Transverse colon (tissue), 4 donors: ENCODE measurements at regions not wholly inside any gene's neighbourhood (a gene's known extent, or its start where the extent isn't known, plus 50 kb on each side); places are given as distances from the start of the nearest gene placed in this dataset.

Experiments used
- DNase-seq: peaks from one replicate; pipeline ENCODE4 v3.0.0-alpha.2; 2019
- H3K27ac ChIP-seq, 4 donors: fragments of 200-600 bp; sonication (generic); 2 replicates each; pipeline ENCODE4 v1.5.1; 2016 to 2018; ENCODE audit warnings: inconsistent platforms in 4 of 4
- H3K27me3 ChIP-seq: fragments of 200-600 bp; sonication (generic); 2 replicates; pipeline ENCODE4 v1.5.1; 2017; ENCODE audit warnings: inconsistent platforms
- H3K36me3 ChIP-seq, 4 donors: fragments of 200-600 bp; sonication (generic); 2 replicates each; pipeline ENCODE4 v1.5.1; 2017 to 2019; ENCODE audit warnings: inconsistent platforms in 4 of 4
- H3K4me1 ChIP-seq, 4 donors: fragments of 200-600 bp; sonication (generic); 2 replicates each; pipeline ENCODE4 v1.5.1; 2017 to 2020; ENCODE audit warnings: inconsistent platforms in 4 of 4
- H3K4me3 ChIP-seq, 4 donors: fragments of 200-600 bp; sonication (generic); 1 replicate in 1 of 4; 2 replicates in 3 of 4; pipeline versions ENCODE4 v1.5.1 to v1.6.1; 2017 to 2019; ENCODE audit warnings: inconsistent platforms in 4 of 4
- H3K9me3 ChIP-seq, 2 donors: fragments of 200-600 bp; sonication (generic); 2 replicates each; pipeline ENCODE4 v1.5.1; 2017 to 2019; ENCODE audit warnings: inconsistent platforms in 2 of 2
- EP300 ChIP-seq: sonication (generic); formaldehyde crosslinking; IDR thresholded peaks from one replicate; pipeline ENCODE4 v1.6.1; 2017; ENCODE audit warnings: antibody characterized with exemption, low read depth
- POLR2A ChIP-seq: fragments of 450-650 bp; IDR thresholded peaks from one replicate; pipeline ENCODE4 v1.6.1; 2016; ENCODE audit warnings: antibody characterized with exemption, mild to moderate bottlenecking, moderate library complexity
- POLR2AphosphoS5 ChIP-seq, 3 donors: sonication (generic); formaldehyde crosslinking; IDR thresholded peaks; one replicate each; pipeline ENCODE4 v1.6.1; 2016; ENCODE audit warnings: antibody characterized with exemption in 3 of 3
- WGBS, 2 donors: methylation state at CpG; one replicate each; pipeline ENCODE4 v1.1.5; 2018; ENCODE audit warnings: low coverage in 1 of 2; 5-methylcytosine and 5-hydroxymethylcytosine counted together
- in situ Hi-C, 4 donors: fragments of 200-750 bp; cut with MboI; loops; one replicate each; pipeline versions ENCODE4 v1.15.0 to v1.15.1; 2017; ENCODE audit warnings: low sequenced_read_pairs in 3 of 4, low pct_ligation_motif_present in 1 of 4, low pct_unique_long_range_greater_than_20kb in 1 of 4
- intact Hi-C: fragments of 100-400 bp; cut with DNase I; formaldehyde crosslinking; loops from one replicate; pipeline ENCODE4 v1.15.1; 2023; ENCODE audit warnings: low total_unique reads
- TF ChIP-seq, protein P1 (sequence below), 5 experiments: fragments of 200-600 bp in 3 of 5; fragments of 450-650 bp in 2 of 5; sonication (generic) in 3 of 5; IDR thresholded peaks; 1 replicate in 2 of 5; 2 replicates in 3 of 5; pipeline ENCODE4 v1.5.1; 2016 to 2017; ENCODE audit warnings: antibody characterized with exemption in 5 of 5, inconsistent platforms in 3 of 5, mild to moderate bottlenecking in 2 of 5, moderate library complexity in 1 of 5

DNA sequence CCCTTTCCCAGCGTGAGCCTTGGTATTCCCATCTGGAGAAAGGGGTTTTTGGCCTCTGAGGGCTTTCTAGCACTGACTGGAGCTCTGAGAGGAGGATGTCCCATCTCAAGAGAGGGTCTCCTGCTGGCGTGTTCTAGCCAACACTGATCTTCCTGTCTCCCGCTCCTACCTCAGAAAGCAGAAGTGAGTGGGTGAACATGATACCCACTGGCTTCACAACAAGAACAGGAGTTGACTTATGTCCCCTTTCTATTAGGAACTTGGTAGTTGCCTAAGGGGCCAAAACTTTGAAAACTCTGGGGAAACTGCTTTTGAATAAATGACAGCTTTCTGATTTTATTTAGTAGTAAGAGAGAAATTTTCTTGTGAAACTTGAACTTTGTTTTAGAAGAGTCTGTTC lies 113.1 kb upstream of the ADCY1 start:
- Histone ChIP-seq H3K36me3 (no peaks in the 10 kb centered on the region), H3K4me3 (no peak overlapping the region), H3K9me3 (no peaks in the 10 kb centered on the region), H3K27ac (no peak overlapping the region), H3K27me3 (no peaks in the 10 kb centered on the region), H3K4me1 (no peaks in the 10 kb centered on the region)
- in situ Hi-C loops (no loop called here), intact Hi-C loops (no loop called here)
- TF ChIP-seq EP300, result no peak
- DNase-seq, result no peak
- WGBS, 2 donors, result 68% methylated on average over 3 of the region's 3 CpGs; no CpG with 5 or more reads in 1 of the 2 donors

DNA sequence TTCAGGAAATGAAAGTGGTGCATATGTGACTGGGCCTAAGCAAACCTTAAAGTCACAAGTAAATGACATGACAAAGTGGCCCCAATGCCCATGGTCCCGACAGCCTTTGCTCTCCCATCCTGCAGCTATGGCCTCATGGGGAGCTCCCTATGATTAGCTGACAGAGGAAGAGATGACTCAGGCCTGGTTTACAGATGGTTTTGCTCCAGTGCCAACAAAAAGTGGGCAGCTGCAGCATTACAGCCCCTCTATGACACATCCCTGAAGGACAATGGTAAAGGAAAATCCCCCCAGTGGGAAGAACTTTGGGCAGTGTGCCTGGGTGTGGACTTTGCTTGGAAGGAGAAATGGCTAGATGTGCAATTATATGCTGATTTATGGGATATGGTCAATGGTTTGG lies 105.1 kb upstream of the ADCY1 start:
- Histone ChIP-seq H3K27ac (no peak overlapping the region), H3K27me3 (no peaks in the 10 kb centered on the region), H3K4me1 (no peaks in the 10 kb centered on the region), H3K9me3 (no peaks in the 10 kb centered on the region), H3K36me3 (no peaks in the 10 kb centered on the region), H3K4me3 (no peak overlapping the region)
- in situ Hi-C loops, result no loop called here
- TF ChIP-seq, protein P1, sequence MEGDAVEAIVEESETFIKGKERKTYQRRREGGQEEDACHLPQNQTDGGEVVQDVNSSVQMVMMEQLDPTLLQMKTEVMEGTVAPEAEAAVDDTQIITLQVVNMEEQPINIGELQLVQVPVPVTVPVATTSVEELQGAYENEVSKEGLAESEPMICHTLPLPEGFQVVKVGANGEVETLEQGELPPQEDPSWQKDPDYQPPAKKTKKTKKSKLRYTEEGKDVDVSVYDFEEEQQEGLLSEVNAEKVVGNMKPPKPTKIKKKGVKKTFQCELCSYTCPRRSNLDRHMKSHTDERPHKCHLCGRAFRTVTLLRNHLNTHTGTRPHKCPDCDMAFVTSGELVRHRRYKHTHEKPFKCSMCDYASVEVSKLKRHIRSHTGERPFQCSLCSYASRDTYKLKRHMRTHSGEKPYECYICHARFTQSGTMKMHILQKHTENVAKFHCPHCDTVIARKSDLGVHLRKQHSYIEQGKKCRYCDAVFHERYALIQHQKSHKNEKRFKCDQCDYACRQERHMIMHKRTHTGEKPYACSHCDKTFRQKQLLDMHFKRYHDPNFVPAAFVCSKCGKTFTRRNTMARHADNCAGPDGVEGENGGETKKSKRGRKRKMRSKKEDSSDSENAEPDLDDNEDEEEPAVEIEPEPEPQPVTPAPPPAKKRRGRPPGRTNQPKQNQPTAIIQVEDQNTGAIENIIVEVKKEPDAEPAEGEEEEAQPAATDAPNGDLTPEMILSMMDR (IDR thresholded peaks at IDR 0.05), result no peak
- TF ChIP-seq POLR2AphosphoS5 (IDR thresholded peaks at IDR 0.05) (no peak), POLR2A (no peak), EP300 (no peak)
- 20 to 95% methylated on average over 1 of the region's 1 CpG for WGBS, 2 donors
- no peak for DNase-seq
- intact Hi-C loops, result no loop called here

DNA sequence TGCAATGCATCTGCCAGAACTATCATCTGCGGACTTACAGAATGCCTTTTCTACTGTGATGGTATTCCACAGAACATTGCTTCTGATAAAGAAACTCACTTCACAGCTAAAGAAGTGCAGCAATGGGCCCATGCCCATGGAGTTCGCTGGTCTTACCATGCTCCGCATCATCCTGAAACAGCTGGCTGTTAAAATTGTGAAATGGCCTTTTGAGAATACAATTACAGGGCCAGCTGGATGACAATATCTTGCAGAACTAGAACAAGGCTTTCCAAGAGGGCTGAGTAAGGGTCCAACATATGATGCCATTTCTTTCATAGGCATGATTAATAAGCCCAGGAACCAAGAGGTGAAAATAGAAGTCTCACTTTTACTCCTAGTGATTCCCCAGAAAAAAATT lies 104.1 kb upstream of the ADCY1 start:
- H3K27me3 ChIP-seq, result no peaks in the 10 kb centered on the region
- H3K4me1 ChIP-seq, result no peaks in the 10 kb centered on the region
- no peak for TF ChIP-seq EP300
- TF ChIP-seq POLR2A, result no peak
- TF ChIP-seq, protein P1 (IDR thresholded peaks at IDR 0.05), result no peak
- in situ Hi-C loops (no loop called here), intact Hi-C loops (no loop called here)
- no peak overlapping the region for H3K27ac ChIP-seq
- no peaks in the 10 kb centered on the region for H3K9me3 ChIP-seq
- H3K36me3 ChIP-seq, result no peaks in the 10 kb centered on the region
- no peak overlapping the region for H3K4me3 ChIP-seq
- no peak for DNase-seq
- WGBS, 2 donors, result 88% methylated on average over 3 of the region's 3 CpGs; no CpG with 5 or more reads in 1 of the 2 donors

DNA sequence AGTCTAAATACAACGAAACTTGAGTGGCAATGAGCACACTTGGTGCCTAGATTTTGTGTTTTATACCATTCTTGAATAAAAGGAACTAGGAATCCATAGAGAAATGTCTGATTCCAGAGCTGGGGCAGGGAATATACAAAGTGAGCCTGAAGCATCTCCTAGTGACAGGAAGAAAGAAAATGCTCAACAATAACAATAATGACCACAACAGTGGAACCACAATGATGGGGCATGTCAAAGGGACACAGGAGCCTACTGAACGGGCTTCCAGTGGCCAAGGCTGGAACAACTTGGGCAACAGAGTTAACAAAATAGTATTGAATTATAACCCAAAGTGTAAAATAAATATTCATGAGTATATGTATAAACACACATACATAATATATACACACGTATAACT lies 94.4 kb upstream of the ADCY1 start:
- 43 to 44% methylated on average over 3 of the region's 3 CpGs for WGBS, 2 donors
- in situ Hi-C loops, result no loop called here
- no peak overlapping the region for H3K27ac ChIP-seq
- DNase-seq, result no peak
- no peaks in the 10 kb centered on the region for H3K36me3 ChIP-seq
- no peaks in the 10 kb centered on the region for H3K4me1 ChIP-seq
- intact Hi-C loops, result no loop called here
- no peaks in the 10 kb centered on the region for H3K9me3 ChIP-seq
- H3K27me3 ChIP-seq, result no peaks in the 10 kb centered on the region
- TF ChIP-seq, protein P1 (IDR thresholded peaks at IDR 0.05), result no peak
- no peak overlapping the region for H3K4me3 ChIP-seq

DNA sequence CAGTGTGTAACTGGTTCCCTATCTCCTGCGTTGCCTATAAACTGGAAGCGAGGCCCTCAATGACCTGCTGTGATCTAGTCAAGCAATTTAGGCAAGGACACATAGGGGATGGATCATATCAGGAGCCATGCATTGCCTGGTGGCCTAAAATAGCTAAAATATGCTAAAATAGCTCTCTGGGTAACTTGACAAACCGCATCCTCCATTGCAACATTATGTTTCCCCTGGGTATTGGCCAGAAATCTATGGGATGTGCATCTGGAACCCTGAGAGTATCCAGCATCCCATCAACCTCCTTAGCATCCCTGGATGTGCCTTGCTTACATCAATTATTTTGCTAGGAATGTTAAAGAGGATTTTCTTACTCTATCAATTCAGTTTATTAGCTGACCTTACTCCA lies 91.7 kb upstream of the ADCY1 start:
- Histone ChIP-seq H3K4me1 (no peaks in the 10 kb centered on the region), H3K27ac (no peak overlapping the region), H3K9me3 (no peaks in the 10 kb centered on the region), H3K27me3 (no peaks in the 10 kb centered on the region), H3K36me3 (no peaks in the 10 kb centered on the region), H3K4me3 (no peak overlapping the region)
- TF ChIP-seq POLR2A (no peak), POLR2AphosphoS5 (IDR thresholded peaks at IDR 0.05) (no peak), EP300 (no peak)
- TF ChIP-seq, protein P1 (IDR thresholded peaks at IDR 0.05), result no peak
- 80 to 83% methylated on average over 2 to 3 of the region's 3 CpGs for WGBS, 2 donors
- in situ Hi-C loops, result no loop called here
- intact Hi-C loops, result no loop called here
- no peak for DNase-seq
